Left lung (tissue), 4 donors: ENCODE measurements at regions not wholly inside any gene's neighbourhood (a gene's known extent, or its start where the extent isn't known, plus 50 kb on each side); places are given as distances from the start of the nearest gene placed in this dataset.
A peak's percentile ranks its signal among the peaks of the same experiment; 100 is the strongest.

Experiments used
- ATAC-seq: fragments of 200-7000 bp; cut with Tn5 transposase; one replicate; pipeline ENCODE4 v1.9.1; 2020; ENCODE audit warnings: moderate library complexity
- DNase-seq, 4 donors: peaks; one replicate each; pipeline ENCODE4 v3.0.0-alpha.2; 2013 to 2020
- H3K27ac ChIP-seq, 2 donors: fragments of 200-600 bp; sonication (generic) in 1 of 2; one replicate each; pipeline versions ENCODE4 v1.5.0 to v1.8.0; 2020 to 2021
- H3K27me3 ChIP-seq, 2 donors: fragments of 200-600 bp; sonication (generic) in 1 of 2; one replicate each; pipeline versions ENCODE4 v1.5.0 to v1.8.0; 2020 to 2021
- H3K36me3 ChIP-seq, 2 donors: fragments of 200-600 bp; sonication (generic) in 1 of 2; one replicate each; pipeline versions ENCODE4 v1.5.0 to v1.8.0; 2020 to 2021
- H3K4me1 ChIP-seq, 2 donors: fragments of 200-600 bp; one replicate each; pipeline ENCODE4 v1.8.0; 2021
- H3K4me3 ChIP-seq, 2 donors: fragments of 200-600 bp; sonication (generic) in 1 of 2; one replicate each; pipeline versions ENCODE4 v1.5.0 to v1.8.0; 2020 to 2021; ENCODE audit warnings: mild to moderate bottlenecking in 1 of 2
- H3K9me3 ChIP-seq, 2 donors: fragments of 200-600 bp; sonication (generic) in 1 of 2; one replicate each; pipeline versions ENCODE4 v1.5.0 to v1.8.0; 2020 to 2021
- CTCF ChIP-seq, 2 donors: fragments of 200-600 bp; sonication (generic) in 1 of 2; IDR thresholded peaks; one replicate each; pipeline versions ENCODE4 v1.5.0 to v1.8.0; 2021; ENCODE audit warnings: antibody characterized with exemption in 2 of 2
- intact Hi-C, 2 donors: fragments of 100-400 bp; cut with DNase I; formaldehyde crosslinking; loops; one replicate each; pipeline versions ENCODE4 v1.11.2 to v1.14.2; 2022
- donor health status: DM: no; HTN: yes; CAD: no.
- donor health status: DM: no; HTN: no; CAD: no.

GRCh38 chr13:69580255-69580654, 527.4 kb upstream of the ATXN8OS start:
- Histone ChIP-seq H3K36me3 (no peaks in the 10 kb centered on the region), H3K9me3 (no peaks in the 10 kb centered on the region), H3K27ac (no peak overlapping the region), H3K4me1 (no peaks in the 10 kb centered on the region), H3K27me3 (no peaks in the 10 kb centered on the region), H3K4me3 (no peak overlapping the region)
- DNase-seq = no peak
- TF ChIP-seq CTCF (IDR thresholded peaks at IDR 0.05) = no peak
- intact Hi-C loops = no loop called here
- no peak for ATAC-seq

GRCh38 chr13:69579351-69579750, 528.3 kb upstream of the ATXN8OS start:
- Histone ChIP-seq H3K9me3 (no peaks in the 10 kb centered on the region), H3K4me3 (no peak overlapping the region), H3K36me3 (no peaks in the 10 kb centered on the region), H3K27ac (no peak overlapping the region), H3K4me1 (no peaks in the 10 kb centered on the region), H3K27me3 (no peaks in the 10 kb centered on the region)
- intact Hi-C loops = no loop called here
- no peak for TF ChIP-seq CTCF (IDR thresholded peaks at IDR 0.05)
- DNase-seq (peak in 2 of 4 donors; percentile 1 to 10), ATAC-seq (no peak)

GRCh38 chr13:69571606-69572323, 535.9 kb upstream of the ATXN8OS start:
- Histone ChIP-seq H3K4me1 (no peaks in the 10 kb centered on the region), H3K27me3 (no peaks in the 10 kb centered on the region), H3K4me3 (no peak overlapping the region), H3K36me3 (no peaks in the 10 kb centered on the region), H3K27ac (no peak overlapping the region), H3K9me3 (no peaks in the 10 kb centered on the region)
- DNase-seq (no peak), ATAC-seq (no peak)
- intact Hi-C loops = no loop called here
- no peak for TF ChIP-seq CTCF (IDR thresholded peaks at IDR 0.05)

GRCh38 chr13:69567514-69567913, 540.1 kb upstream of the ATXN8OS start:
- DNase-seq = no peak
- H3K27me3 ChIP-seq = no peaks in the 10 kb centered on the region
- intact Hi-C loops = no loop called here
- no peak for ATAC-seq
- H3K27ac ChIP-seq = no peak overlapping the region
- H3K36me3 ChIP-seq = no peaks in the 10 kb centered on the region
- no peak overlapping the region for H3K4me3 ChIP-seq
- no peaks in the 10 kb centered on the region for H3K4me1 ChIP-seq
- no peak for TF ChIP-seq CTCF (IDR thresholded peaks at IDR 0.05)
- no peaks in the 10 kb centered on the region for H3K9me3 ChIP-seq

- Histone ChIP-seq H3K27ac (no peak overlapping the region), H3K9me3 (no peaks in the 10 kb centered on the region), H3K4me1 (no peaks in the 10 kb centered on the region), H3K4me3 (no peak overlapping the region), H3K36me3 (no peaks in the 10 kb centered on the region), H3K27me3 (no peaks in the 10 kb centered on the region)
- intact Hi-C loops = no loop called here
- ATAC-seq (no peak), DNase-seq (no peak)
- TF ChIP-seq CTCF (IDR thresholded peaks at IDR 0.05) = no peak
These were observed 541.4 kb upstream of the ATXN8OS start for GRCh38 chr13:69566104-69566716.
